Stimulated activated naive CD4-positive, alpha-beta T cell treated with Interleukin-2 at 50 U/mL for 16 hours (primary cell): ENCODE measurements at regions not wholly inside any gene's neighbourhood (a gene's known extent, or its start where the extent isn't known, plus 50 kb on each side); places are given as distances from the start of the nearest gene placed in this dataset.

Source experiments
- DNase-seq: peaks from one replicate; lab custom pipeline; 2025; lab: John Stamatoyannopoulos, UW

- DNase-seq, result no peak
Observed at GRCh38 chrX:9148615-9149399, 114.9 kb upstream of the FAM9B start.

DNA sequence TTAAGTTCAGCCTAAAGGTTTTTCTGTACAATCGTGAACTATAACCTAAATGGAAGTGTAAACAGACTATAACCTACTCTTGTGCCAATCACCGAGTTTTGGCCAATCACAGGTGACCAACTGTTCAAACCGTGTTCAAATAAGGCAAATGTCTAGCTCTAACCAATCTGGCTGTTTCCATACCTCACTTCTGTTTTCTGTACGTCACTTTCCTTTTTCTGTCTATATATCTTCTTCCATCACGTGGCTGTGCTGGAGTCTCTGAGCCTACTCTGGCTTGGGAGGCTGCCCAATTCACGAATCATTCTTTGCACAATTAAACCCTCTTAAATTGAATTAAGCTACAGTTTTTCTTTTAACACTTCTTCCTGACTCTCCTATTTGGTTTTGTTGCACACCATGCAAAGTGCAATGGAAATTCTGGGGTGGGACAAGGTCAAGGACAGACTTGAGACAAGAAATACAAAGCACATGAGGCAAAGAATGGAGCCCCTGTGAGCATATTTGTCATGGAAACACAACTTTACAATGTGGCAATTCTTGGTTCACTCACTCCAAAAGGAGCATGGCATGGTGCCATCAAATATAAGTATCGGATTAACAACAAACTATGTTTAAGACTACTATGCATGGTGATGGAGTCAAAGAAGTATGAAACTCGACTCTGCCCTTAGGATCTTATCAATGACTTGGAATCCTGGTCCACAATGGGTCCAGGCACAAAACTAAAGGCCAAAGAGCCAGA lies 115.7 kb upstream of the FAM9B start:
- no peak for DNase-seq

GRCh38 chrX:9151772-9152307 lies 117.9 kb upstream of the FAM9B start:
- no peak for DNase-seq

GRCh38 chrX:9153300-9153699 lies 119.4 kb upstream of the FAM9B start:
- DNase-seq, result no peak

DNA sequence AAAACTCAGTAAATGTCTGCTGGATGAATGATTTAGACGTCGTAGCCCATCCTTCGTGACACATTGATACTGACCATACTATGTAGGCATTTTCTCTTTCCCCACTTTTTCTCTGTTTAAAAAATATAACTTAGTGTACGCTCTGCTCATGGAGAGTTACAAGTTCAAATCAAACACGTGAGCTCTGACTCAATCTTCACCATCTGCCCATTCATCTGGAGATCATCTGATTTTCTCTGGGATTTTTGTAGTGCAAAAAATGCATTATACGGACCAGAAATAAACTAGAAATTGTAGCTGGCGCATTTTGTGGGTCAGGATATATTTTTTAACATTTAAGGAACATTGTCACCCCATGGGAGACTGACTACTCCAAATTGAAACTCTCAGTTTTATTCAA lies 124.7 kb upstream of the FAM9B start:
- no peak for DNase-seq

DNA sequence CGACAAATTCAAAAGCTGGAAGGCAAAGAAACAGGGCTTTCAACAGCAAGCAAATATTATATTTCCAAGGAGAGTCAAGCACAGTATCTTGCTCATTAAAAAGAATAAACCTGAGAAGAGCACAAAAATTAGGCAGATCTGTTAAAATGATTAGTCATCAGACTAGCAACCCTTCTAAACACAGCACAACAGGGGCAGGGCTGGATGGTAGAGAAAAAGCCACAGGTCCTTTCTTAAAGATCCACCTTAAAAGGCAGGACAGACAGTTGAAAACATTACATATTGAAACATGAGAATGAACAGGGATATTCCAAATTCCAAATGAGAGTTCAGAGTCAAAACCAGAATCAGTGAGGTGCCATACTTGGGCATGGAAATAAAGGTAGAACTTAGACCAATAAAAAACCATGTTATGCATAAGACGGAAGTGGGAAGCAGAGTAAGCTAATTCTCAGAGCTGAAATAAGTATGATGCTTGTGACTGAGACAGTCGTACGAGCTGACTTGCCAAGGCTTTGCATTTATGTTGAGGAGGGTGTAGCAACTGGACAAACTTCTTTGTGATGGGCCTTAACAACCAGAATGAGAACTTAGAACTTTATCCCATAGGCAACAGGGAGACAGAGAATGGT lies 126.9 kb upstream of the FAM9B start:
- DNase-seq, result no peak

DNA sequence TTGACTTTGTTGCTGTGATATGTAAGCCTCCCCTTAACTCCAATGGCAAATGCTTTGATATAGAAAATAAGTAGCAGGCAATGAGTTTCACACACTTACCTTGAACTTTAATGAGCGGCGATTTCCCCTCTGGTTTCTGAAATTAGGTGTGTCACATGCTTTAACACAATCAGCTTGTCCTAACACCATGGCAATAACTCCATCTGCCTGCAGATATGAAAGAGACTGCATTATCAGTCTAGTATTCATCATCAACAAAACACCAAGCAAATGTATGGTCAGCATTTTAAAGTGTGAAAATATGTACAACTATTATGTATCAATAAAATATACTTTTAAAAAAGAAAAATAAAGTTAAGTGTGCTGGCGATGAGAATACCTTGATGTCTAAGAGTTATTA lies 128.8 kb upstream of the FAM9B start:
- no peak for DNase-seq

- DNase-seq, result no peak
Observed at GRCh38 chrX:9163214-9163709, 129.3 kb upstream of the FAM9B start.

- no peak for DNase-seq
Observed at GRCh38 chrX:9164086-9164485, 130.2 kb upstream of the FAM9B start.

- no peak for DNase-seq
Observed at GRCh38 chrX:9164533-9165426, 130.9 kb upstream of the FAM9B start.

DNA sequence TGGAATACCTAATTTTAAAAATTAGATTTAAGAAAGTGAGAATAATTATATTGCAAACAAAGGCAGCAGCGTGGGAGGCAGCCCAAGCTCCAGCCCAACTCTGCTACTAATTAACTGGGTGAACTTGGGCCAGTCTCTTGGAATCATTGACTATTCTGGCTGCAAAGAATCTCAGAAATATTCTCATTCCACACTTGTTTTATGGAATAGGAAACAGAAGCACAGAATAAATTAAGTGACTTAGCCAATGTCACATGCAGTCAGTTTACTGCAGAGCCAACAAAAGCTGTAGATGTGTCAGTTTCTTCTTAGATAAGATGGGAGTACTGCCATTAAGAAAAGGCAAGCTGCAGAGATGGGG lies 132.6 kb upstream of the FAM9B start:
- no peak for DNase-seq

DNA sequence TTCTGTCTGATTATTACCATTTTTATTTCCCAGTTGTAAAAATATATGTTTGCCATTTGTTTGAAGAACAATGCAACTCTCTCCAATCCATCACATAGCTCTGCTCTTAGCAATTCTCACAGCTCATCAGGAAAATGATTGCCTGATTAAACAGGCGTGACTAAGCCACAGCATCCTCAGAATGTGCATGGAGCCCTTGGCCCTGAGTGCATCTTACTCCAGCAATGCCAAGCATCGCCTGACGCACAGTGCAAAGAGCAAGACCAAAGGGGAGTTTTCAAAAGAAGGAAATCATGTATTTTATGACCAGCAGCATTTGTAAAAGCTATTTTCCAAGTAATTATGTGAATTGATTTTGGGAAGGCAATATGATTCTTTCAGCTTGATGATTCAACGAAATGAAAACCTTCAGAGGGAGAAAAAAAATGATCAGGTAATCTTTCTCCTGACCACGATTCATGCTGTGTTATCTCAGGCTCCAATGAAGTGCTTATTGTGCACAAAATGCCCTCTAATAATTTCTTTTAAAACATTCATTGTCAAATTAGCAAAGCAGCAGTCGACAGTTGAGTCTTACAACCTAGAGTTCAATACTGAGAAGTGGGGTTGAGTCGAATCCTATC lies 138.0 kb upstream of the FAM9B start:
- DNase-seq, result no peak

GRCh38 chrX:9172464-9172850 lies 138.5 kb upstream of the FAM9B start:
- no peak for DNase-seq

- DNase-seq, result no peak
Observed at GRCh38 chrX:9180623-9181022, 146.7 kb upstream of the FAM9B start.

DNA sequence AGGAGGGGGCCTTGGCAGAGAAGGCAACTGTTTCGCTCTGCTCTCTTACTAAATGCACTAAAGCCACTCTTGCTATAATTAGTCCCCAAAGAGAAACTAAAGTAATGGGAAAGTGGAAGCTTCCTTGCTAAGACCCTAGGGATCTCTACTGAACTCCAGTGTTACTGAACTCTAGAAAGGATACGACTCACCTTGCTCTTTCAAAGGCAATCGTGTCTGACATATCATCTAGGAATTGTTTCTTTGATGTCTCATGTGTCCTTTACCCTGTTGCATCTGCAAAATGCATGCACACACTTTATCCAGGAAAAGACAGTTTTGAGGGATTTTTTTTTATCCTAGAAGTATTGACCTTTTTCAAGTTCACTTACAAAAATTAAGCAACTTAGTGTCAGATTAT lies 148.1 kb upstream of the FAM9B start:
- no peak for DNase-seq

- DNase-seq, result no peak
Observed at GRCh38 chrX:9183481-9183880, 149.6 kb upstream of the FAM9B start.

- no peak for DNase-seq
Observed at GRCh38 chrX:9184211-9184610, 150.3 kb upstream of the FAM9B start.

DNA sequence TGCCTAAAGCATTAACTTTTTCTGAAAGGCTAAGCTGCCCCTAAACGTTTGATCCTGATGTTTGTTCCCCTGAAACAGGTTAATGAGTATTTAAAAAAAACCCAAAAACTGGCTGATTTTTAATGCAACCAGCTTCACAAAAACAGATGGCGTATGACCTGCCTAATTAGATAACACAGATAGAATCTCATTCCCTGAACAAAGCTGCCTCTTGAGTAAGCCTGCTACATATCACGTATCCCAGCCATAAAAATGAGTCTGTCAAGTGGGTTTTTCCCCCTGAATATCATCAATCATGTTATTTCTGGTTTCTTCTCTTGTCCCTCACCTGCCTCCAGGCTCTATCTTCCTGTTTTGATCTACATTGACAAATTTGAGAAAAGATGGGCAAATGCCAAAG lies 154.2 kb upstream of the FAM9B start:
- no peak for DNase-seq

GRCh38 chrX:9189286-9189685 lies 155.4 kb upstream of the FAM9B start:
- DNase-seq, result no peak

- DNase-seq, result no peak
Observed at GRCh38 chrX:9191392-9191791, 157.5 kb upstream of the FAM9B start.

- DNase-seq, result no peak
Observed at GRCh38 chrX:9195199-9195880, 161.4 kb upstream of the FAM9B start.
